ENCODE measurements at regions not wholly inside any gene's neighbourhood (a gene's known extent, or its start where the extent isn't known, plus 50 kb on each side); places are given as distances from the start of the nearest gene placed in this dataset.
"Not testable (repeated sequence)": the region's sequence is repeated elsewhere in the genome, so short reads cannot be mapped to it uniquely, and the experiment has no call there.

- TF ChIP-seq CTCF, POLR2A (IDR thresholded peaks at IDR 0.05): not testable (repeated sequence)
Measured at GRCh38 chr15:91655563-91656290, 197.8 kb upstream of the SLCO3A1 start.
